ENCODE measurements at regions not wholly inside any gene's neighbourhood (a gene's known extent, or its start where the extent isn't known, plus 50 kb on each side); places are given as distances from the start of the nearest gene placed in this dataset.

DNA sequence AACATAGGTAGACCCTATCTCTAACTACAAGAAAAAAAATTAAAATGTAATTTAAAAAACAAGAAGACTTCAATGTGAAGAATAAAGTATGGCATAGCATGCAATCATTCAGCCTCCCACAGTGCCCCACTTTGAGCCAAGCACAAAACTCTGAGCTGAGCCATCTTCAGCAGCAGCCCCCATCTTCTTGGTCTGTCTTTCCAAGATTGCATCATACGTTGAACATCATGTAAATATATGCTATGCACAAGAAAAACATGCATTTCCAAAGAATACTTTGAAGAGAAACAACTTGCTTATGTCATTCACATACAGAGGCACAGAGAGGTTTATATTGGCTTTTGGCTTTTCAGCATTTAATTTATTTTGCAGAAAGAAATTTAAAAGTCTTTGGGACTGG lies 105.8 kb upstream of the TMPO start:
- no peak overlapping the region for H3K27ac ChIP-seq (ENCODE audit: low read depth, low read length)
- 58 to 79% (median 68%) methylated on average over 1 of the region's 1 CpG for WGBS, 3 donors

DNA sequence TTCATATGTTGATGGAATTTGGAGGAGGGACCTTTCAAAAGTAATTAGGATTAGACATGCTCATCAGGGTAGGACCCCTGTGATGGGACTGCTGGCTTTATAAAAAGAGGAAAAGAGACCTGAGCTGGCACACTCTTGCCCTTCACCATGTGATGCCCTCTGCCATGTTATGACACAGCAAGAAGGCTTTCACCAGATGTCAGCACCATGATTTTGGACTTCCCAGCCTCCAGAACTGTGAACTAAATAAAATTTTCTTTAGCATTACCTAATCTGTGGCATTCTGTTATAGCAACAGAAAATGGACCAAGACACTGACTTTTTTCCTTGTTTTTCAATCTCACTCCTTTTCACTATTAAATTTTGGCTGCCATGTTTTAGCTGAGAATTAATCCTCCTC lies 105.0 kb upstream of the TMPO start:
- H3K27ac ChIP-seq (ENCODE audit: low read depth, low read length): no peak overlapping the region

DNA sequence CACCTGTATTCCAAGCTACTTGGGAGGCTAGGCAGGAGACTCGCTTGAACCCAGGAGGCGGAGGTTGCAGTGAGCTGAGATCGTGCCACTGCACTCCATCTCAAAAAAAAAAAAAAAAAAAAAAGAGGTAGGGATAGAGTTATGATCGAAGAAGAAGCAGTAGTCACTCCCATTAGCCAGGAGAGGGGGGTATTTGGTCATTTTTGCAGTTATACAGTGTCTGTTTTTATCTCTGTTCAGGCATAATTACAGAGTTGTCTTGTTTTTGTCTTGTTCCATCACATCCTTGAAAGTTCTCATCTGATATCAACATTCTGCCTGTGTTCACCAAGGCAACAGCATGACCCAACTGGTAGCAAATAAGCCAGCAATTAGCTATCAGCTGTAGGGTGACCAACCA lies 98.5 kb upstream of the TMPO start:
- no peak overlapping the region for H3K27ac ChIP-seq (ENCODE audit: low read depth, low read length)
- 52 to 65% (median 55%) methylated on average over 4 of the region's 4 CpGs for WGBS, 3 donors

DNA sequence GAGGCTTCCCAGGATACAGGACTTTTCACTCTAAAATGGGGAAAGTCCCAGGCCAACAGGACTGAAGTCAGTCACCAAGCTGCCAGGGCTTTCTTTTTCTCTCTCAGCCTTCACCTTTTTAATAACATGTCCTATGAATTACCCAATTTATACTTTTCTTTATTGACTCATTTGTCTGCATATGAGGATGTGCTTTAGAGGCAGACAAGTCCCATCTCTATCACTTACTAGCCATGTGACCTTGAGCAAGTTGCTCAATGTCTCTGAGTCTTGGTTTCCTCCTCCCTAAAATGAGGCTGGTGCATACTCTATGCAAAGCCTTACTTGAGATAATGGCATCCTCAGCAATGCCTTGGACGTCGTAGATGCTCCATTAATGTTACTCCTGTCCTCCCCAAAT lies 98.1 kb upstream of the TMPO start:
- no peak overlapping the region for H3K27ac ChIP-seq (ENCODE audit: low read depth, low read length)
- WGBS, 3 donors: 82 to 84% (median 83%) methylated on average over 2 of the region's 2 CpGs

DNA sequence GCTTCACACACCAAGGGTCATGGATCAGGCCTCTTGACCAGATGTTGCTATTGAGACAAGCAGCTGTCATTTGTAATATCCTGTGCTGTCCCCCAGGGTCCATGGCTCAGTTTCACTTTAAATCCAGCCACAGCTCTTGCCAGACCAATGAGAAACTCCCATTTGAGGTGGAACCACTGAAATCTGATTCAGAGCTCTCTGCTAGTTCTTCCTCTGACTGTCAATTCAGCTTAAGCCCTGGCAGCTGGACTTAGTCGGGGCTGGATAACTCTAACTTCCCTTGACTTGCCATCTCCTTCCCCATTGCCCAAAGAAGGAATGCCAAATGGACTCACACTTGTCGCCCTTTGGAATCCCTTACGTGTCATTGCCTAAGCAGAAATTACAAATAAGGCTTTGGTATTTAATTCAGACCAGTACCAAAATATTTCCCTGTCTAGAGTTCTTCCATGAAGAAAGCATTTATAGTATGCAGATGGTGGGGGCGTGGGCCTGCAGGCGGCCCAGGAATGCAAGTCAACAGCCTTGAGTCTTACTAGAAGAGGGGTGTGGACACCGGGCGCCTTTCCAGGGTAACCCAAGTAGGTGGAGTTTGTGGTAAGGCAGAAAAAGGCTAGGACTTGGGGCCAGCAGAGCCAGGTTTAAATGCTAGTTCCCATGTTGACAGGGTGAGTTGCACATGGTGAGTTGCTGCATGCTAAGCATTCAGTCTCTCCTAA lies 96.9 kb upstream of the TMPO start:
- no peak overlapping the region for H3K27ac ChIP-seq (ENCODE audit: low read depth, low read length)
- WGBS, 3 donors: 32 to 35% (median 34%) methylated on average over 7 of the region's 7 CpGs

DNA sequence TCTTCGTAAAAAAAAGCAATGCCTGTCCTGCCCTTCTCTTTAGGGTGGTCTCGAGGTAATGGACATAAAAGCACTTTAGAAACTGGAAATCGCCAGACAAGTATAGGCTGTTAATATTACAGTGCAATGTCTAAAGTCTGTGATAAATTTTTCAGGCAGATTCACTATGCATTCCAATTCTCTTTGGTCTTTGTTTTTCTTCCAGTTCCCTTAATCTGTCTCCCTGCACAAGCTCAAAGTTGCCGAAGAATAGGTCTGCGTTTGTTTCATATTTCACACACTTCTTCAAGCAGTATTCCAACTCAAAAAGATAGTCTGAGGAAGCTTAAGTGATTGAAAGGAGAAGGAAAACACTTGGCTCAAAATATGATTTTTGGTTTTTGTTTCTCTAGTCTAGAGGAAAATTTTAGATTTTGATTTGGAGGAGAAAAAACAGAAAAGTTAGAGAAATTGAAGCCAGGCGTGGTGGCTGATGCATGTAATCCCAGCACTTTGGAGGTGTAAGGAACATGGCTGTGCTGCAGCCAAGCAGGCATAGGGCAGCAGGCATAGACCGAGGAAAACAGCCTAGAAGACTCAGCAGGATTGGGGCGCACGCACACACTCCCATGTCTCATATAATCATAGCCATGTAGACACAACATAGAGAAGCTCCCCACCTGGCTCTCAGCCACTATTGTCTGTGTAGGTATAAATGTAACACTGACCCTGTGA lies 96.2 kb upstream of the TMPO start:
- 63 to 71% (median 70%) methylated on average over 9 of the region's 9 CpGs for WGBS, 3 donors

DNA sequence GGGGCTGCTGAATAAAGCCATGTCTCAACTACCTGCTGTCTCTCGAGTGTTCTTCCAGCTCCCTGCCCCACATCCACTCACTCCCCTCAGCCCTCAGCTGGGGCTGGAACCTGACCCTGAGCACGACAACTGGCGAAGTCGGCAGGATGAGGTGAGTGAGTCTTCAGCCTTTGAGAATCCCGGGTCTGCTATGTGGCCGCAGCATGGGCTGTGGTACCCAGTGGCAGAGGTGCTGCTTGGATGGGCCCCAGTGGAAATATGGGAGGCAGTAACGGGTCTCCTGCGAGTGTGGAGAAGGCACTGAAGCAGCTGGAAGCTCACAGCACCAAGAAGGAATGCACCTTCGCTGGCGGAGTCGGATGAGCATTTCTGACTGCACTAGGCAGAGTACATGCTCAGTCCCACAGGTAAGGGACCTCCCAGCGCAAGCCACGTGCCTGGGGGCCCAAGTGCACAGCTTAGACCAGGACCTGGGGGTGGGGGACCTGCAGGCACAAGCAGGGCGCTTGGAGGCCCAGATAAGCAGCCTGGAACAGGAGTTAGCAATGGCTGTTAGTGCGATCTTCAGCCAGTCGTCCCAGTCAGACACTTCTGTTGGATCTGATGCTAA lies 95.5 kb upstream of the TMPO start:
- H3K27ac ChIP-seq (ENCODE audit: low read depth, low read length): no peak overlapping the region
- 65 to 82% (median 79%) methylated on average over 16 of the region's 16 CpGs for WGBS, 3 donors

More for the DNA sequence above, 96.2 kb upstream of the TMPO start:
- no peak overlapping the region for H3K27ac ChIP-seq (ENCODE audit: low read depth, low read length)

DNA sequence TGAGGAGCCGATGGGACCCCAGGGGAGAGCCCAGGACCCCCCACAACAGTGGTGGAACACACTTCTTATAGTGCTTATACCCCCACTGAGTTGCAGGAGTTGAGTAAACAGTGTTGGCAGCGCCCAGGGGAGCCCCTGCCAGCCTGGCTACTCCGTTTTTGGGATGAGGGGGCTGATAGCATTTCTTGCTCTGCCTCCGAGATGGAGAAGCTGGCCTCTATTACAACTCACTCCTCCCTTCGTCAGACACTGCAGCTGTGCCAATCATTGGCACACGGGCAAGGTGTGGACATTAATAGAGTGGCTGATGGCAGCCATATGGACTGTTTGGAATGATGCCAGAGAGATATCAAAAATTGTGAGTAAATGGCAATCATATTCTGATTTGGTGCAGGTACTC lies 94.9 kb upstream of the TMPO start:
- WGBS, 3 donors: 41 to 76% (median 62%) methylated on average over 6 of the region's 6 CpGs
- no peak overlapping the region for H3K27ac ChIP-seq (ENCODE audit: low read depth, low read length)

DNA sequence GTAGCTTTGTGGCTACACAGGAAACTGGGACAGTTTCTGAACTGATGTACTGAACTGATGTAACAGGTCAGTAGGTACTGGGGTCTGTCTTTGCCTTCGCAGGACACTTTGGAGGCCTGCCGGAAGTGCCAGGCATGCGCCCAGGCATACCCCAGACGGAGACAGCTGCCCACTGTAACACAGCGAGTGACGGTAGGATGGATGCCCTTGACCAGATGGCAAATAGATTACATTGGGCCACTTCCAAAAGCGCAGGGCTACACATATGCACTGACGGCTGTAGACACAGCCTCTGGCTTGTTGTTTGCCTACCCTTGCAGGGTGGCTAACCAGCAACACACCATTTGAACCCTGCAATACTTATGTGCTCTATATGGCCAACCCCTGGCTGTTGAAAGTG lies 94.1 kb upstream of the TMPO start:
- 70 to 93% (median 90%) methylated on average over 8 of the region's 8 CpGs for WGBS, 3 donors
- no peak overlapping the region for H3K27ac ChIP-seq (ENCODE audit: low read depth, low read length)

DNA sequence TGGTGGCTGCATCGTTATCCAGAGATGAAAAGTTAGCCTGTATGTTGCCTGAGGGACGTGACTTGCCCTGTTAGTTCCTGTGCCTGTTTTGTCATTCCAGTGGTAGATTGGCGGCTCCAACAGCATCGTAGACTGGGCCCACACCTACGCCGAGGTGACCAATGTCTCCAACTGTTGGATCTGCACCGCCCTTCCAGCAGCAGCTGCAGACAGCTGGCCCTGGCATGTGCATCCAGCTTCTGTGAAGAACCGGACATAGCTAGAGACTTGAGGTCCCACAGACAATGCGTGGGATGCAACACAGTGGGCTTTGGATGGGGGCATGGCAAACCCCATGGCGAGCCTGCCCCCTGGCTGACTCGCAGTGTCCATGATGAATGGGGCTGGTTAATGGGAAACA lies 93.0 kb upstream of the TMPO start:
- H3K27ac ChIP-seq (ENCODE audit: low read depth, low read length): no peak overlapping the region
- 93 to 96% (median 95%) methylated on average over 11 of the region's 11 CpGs for WGBS, 3 donors

DNA sequence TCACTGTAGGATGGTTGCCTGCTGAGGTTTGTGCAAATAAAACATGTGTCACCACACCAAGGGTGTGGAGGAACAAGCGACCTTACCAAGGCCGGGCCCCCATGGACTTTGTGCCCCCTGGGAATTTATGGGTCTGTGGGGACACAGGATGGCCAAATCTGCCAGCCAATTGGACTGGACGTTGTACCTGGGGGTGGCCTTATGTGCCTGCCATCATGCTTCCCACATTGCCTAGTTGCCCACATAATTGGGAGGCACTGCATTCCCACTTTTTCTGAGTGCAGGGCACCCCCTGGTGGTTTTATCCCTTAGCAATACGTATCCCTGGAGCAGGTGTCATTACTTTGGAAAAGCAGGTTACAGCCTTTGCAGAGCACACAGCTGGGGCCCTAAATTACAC lies 92.6 kb upstream of the TMPO start:
- 85 to 91% (median 90%) methylated on average over 4 of the region's 4 CpGs for WGBS, 3 donors

DNA sequence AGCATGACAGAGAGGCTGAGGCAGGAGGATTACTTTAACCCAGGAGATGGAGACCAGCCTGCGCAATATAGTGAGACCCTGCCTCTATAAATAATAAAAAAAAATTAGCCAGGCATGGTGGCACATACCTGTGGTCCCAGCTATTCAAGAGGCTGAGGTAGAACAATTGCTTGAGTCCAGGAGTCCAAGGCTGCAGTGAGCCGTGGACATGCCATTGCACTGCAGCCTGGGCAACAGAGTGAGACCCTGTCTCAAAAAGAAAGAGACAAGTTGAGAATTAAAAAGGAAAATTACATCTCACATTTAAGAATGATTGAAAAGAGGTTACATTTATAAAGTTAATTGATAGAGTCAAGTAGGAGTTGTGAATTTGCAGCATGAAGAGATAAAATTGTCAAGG lies 91.4 kb upstream of the TMPO start:
- H3K27ac ChIP-seq (ENCODE audit: low read depth, low read length): no peak overlapping the region
- WGBS, 3 donors: 55 to 90% (median 77%) methylated on average over 2 of the region's 2 CpGs

More for the DNA sequence above, 92.6 kb upstream of the TMPO start:
- no peak overlapping the region for H3K27ac ChIP-seq (ENCODE audit: low read depth, low read length)

DNA sequence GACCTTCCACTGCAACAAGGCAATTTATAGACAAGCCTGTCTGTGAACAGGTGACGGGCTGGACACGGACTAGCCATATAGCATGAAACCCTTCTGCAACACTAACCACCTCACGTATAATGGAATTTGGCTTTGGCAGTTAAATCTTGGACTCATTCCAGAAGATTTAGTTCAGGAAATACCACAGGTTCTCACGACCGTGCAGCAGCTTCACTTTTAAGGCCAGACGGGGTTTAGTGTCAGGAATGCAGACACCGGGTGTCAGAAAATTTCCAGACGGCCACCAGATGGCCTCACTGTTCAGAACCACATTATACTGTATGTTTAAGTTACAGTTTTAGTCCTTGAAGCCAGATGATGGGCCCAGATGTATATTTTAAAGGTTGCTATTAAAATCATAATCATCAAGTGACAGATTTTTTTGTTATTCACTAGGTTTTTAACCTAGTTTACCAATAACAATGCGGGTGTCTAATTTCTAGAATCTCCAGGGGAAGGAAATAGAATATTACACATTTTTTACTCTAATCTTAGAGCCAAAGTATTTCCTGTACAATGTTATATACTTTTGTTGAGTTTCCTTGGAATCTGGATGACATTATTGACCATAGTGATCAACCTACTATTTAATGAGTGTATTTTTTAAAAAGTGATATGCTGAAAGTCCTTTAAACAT lies 90.5 kb upstream of the TMPO start:
- 15 to 18% (median 16%) methylated on average over 9 of the region's 9 CpGs for WGBS, 3 donors
- H3K27ac ChIP-seq (ENCODE audit: low read depth, low read length): no peak overlapping the region

DNA sequence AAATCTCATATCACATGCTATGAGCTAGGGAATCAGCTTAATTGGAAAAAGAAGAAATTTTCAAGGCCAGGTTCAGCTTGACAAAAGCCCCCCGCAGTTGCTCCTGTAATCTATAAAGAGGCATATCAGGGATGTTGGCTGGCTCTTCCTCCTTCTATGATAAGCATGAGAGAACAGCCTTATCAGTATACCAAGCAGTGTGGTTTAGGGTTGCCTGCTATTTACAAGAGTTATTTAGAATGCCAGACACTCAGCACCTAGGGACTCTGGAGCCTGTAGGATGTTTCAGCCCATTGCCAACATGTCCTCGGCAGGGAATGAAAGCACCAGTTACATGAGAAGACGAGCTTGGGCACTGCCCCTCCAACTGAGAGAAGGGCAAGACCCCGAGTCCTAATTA lies 89.5 kb upstream of the TMPO start:
- no peak overlapping the region for H3K27ac ChIP-seq (ENCODE audit: low read depth, low read length)
- 65 to 85% (median 82%) methylated on average over 4 of the region's 4 CpGs for WGBS, 3 donors

DNA sequence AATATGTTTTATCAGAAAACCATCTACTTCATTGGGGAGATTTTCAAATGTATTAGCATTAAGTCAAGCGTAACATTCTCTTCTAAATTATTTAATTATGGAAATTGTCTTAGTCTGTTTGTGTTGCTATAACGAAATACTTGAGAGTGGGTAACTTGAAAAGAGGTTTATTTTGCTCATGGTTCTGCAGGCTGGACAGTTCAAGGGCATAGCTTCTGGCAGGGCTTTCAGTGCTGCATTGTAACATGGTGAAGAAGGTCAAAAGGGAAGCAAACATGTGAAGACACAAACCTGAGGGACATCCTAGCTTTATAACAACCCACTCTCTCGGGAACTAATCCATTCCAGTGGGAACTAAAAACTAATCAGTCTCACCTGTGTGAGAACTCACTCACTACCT lies 84.3 kb upstream of the TMPO start:
- 90 to 95% (median 94%) methylated on average over 3 of the region's 3 CpGs for WGBS, 3 donors
- no peak overlapping the region for H3K27ac ChIP-seq (ENCODE audit: low read depth, low read length)

DNA sequence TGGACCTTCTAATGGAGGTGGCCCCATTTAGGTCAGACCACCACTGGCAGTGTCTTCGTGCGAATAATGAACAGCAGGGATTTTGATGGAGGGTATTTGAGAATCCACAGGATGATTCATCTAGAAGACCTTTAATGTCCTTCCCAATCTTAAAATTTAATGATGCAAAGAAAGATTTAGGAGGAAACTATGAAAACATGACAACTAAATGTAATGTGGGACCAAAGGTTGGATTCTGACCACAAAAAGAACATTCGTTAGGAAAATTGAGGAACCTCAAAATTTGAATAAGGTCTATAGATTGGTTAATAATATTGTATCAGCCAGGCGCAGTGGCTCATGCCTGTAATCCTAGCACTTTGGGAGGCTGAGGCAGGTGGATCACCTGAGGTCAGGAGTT lies 78.2 kb upstream of the TMPO start:
- H3K27ac ChIP-seq (ENCODE audit: low read depth, low read length): no peak overlapping the region
- WGBS, 3 donors: 83 to 93% (median 88%) methylated on average over 4 of the region's 4 CpGs

DNA sequence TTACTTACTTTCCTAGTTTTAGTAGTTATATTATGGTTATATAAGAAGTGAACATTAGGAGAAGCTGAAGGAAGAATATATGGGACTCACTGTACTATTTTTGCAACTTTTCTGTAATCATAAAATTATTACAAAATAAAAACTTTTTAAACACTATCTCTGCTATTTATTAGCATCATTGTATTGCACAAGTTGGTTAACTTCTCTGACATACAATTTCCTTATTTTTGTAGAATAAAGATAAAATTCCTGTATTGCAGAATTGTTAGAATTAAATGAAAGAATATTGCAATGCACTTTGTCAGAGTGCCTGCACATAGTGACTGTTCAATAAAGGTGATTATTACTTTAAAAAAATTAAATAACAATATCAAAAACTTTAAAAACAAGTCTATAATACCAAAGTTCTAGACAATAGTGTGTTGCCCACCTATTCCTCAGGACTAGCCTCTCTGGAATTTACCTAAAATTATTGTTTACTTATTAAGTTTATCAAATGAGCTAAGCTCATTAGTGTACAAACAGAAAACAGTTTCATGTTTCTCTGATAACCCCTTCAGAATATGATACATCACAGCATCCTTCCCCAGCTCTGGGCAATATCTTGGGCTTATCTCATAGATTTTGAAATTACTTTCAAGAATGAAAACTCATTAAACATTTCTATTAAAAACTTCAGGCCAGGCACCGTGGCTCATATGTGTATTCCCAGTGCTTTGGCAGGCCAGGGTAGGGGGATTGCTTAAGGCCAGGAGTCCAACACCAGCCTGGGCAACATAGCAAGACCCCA lies 77.4 kb upstream of the TMPO start:
- no peak overlapping the region for H3K27ac ChIP-seq (ENCODE audit: low read depth, low read length)
- WGBS, 3 donors: 65 to 70% (median 65%) methylated on average over 1 of the region's 1 CpG

DNA sequence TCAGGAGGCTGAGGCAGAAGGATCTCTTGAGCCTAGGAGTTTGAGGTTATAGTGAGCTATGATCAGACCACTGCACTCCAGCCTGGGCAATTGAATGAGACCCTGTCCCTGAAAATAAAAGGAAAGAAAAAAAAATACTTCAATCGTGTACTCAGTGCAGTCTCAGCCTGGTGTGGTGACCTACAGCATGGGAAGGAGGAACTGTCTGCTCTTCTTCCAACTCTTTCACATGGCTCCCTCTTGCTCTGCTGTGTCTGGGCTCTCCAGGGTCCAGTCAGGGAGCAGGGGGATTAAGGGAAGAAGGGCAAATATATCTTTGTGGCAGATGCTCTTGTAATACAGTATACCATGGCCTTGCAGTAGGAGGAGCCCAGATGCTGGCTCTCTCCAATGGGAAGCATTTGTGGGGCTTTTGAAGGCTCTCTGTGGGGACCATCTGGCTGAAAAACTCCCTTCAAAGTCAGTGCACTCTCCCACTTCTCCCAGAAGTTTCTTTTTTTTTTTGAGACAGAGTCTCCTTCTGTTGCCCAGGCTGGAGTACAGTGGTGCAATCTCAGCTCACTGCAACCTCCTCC lies 76.6 kb upstream of the TMPO start:
- 25 to 42% (median 32%) methylated on average over 1 of the region's 1 CpG for WGBS, 3 donors
- H3K27ac ChIP-seq (ENCODE audit: low read depth, low read length): no peak overlapping the region
